Thoracic aorta (tissue), 2 donors: ENCODE measurements at regions not wholly inside any gene's neighbourhood (a gene's known extent, or its start where the extent isn't known, plus 50 kb on each side); places are given as distances from the start of the nearest gene placed in this dataset.
"Not testable (repeated sequence)": the region's sequence is repeated elsewhere in the genome, so short reads cannot be mapped to it uniquely, and the experiment has no call there.

Source experiments
- ATAC-seq: fragments of 150-250 bp; one replicate; pipeline ENCODE4 v1.8.0; 2017; ENCODE audit warnings: low read depth; ENCODE audit not compliant: insufficient number of reproducible peaks, low FRiP score
- DNase-seq: peaks from one replicate; pipeline ENCODE4 v3.0.0-alpha.2; 2020; ENCODE audit warnings: low spot score
- H3K27ac ChIP-seq, 2 donors: fragments of 200-600 bp; sonication (generic); 1 replicate in 1 of 2; 2 replicates in 1 of 2; pipeline ENCODE4 v1.5.1; 2016; ENCODE audit warnings: mild to moderate bottlenecking in 2 of 2, moderate library complexity in 2 of 2
- H3K27me3 ChIP-seq: fragments of 200-600 bp; sonication (generic); replicated peaks from 2 replicates; pipeline ENCODE4 v1.6.0; 2016; ENCODE audit warnings: mild to moderate bottlenecking; ENCODE audit not compliant: insufficient read depth
- H3K36me3 ChIP-seq: fragments of 200-600 bp; sonication (generic); one replicate; pipeline ENCODE4 v1.5.1; 2016
- H3K4me1 ChIP-seq, 2 donors: fragments of 200-600 bp; sonication (generic); 1 replicate in 1 of 2; 2 replicates in 1 of 2; pipeline versions ENCODE4 v1.5.1 to v1.6.0; 2016; ENCODE audit warnings: low read depth in 2 of 2, mild to moderate bottlenecking in 1 of 2; ENCODE audit not compliant: control insufficient read depth in 1 of 2
- H3K4me3 ChIP-seq: fragments of 200-600 bp; sonication (generic); 2 replicates; pipeline ENCODE4 v1.5.1; 2016; ENCODE audit warnings: mild to moderate bottlenecking
- H3K9me3 ChIP-seq: fragments of 200-600 bp; sonication (generic); 2 replicates; pipeline ENCODE4 v1.5.1; 2016
- CTCF ChIP-seq: fragments of 200-600 bp; sonication (generic); IDR thresholded peaks from one replicate; pipeline ENCODE4 v1.5.1; 2019; ENCODE audit warnings: antibody characterized with exemption

- Histone ChIP-seq H3K4me3 (no peak overlapping the region), H3K9me3 (no peaks in the 10 kb centered on the region), H3K36me3 (no peaks in the 10 kb centered on the region), H3K27ac (no peak overlapping the region), H3K27me3 (no peaks in the 10 kb centered on the region), H3K4me1 (peaks cover 8 to 21% of the 10 kb centered on the region in 2 donors)
- no peak for ATAC-seq
- DNase-seq, result no peak
- no peak for TF ChIP-seq CTCF
Measured at GRCh38 chr12:68537571-68537970, 73.1 kb upstream of the RAP1B start.

GRCh38 chr12:68538726-68539614 lies 71.7 kb upstream of the RAP1B start:
- H3K36me3 ChIP-seq, result no peaks in the 10 kb centered on the region
- ATAC-seq (peak; percentile 72), DNase-seq (peak; percentile 6)
- H3K4me3 ChIP-seq, result peak overlapping the region; percentile 58
- peaks cover 5 to 16% of the 10 kb centered on the region in 2 donors for H3K4me1 ChIP-seq
- no peaks in the 10 kb centered on the region for H3K27me3 ChIP-seq
- no peaks in the 10 kb centered on the region for H3K9me3 ChIP-seq
- peak overlapping the region; percentile 68 to 79 for H3K27ac ChIP-seq
- TF ChIP-seq CTCF, result no peak

GRCh38 chr12:68539615-68539952 lies 71.1 kb upstream of the RAP1B start:
- no peaks in the 10 kb centered on the region for H3K27me3 ChIP-seq
- H3K9me3 ChIP-seq, result no peaks in the 10 kb centered on the region
- H3K36me3 ChIP-seq, result no peaks in the 10 kb centered on the region
- TF ChIP-seq CTCF, result no peak
- DNase-seq (no peak), ATAC-seq (no peak)
- peak overlapping the region in 1 of 2 donors; percentile 68 for H3K27ac ChIP-seq
- peak overlapping the region; percentile 58 for H3K4me3 ChIP-seq
- peaks cover 5 to 16% of the 10 kb centered on the region in 2 donors for H3K4me1 ChIP-seq

GRCh38 chr12:68540768-68541167 lies 69.9 kb upstream of the RAP1B start:
- H3K27ac ChIP-seq, ATAC-seq, H3K36me3 ChIP-seq, H3K27me3 ChIP-seq, DNase-seq, H3K9me3 ChIP-seq, H3K4me3 ChIP-seq: not testable (repeated sequence)
- peaks cover 5 to 16% of the 10 kb centered on the region in 2 donors for H3K4me1 ChIP-seq

- H3K27me3 ChIP-seq, H3K27ac ChIP-seq, DNase-seq, ATAC-seq, H3K4me1 ChIP-seq, H3K9me3 ChIP-seq, H3K4me3 ChIP-seq, H3K36me3 ChIP-seq: not testable (repeated sequence)
Measured at GRCh38 chr12:68547318-68547717, 63.4 kb upstream of the RAP1B start.

GRCh38 chr12:68552605-68553195 lies 58.0 kb upstream of the RAP1B start:
- H3K27me3 ChIP-seq, H3K27ac ChIP-seq, H3K9me3 ChIP-seq, ATAC-seq, H3K4me1 ChIP-seq, DNase-seq, H3K36me3 ChIP-seq, H3K4me3 ChIP-seq: not testable (repeated sequence)
